NCI-H526 (cell line): ENCODE measurements at regions not wholly inside any gene's neighbourhood (a gene's known extent, or its start where the extent isn't known, plus 50 kb on each side); places are given as distances from the start of the nearest gene placed in this dataset.
"Not testable (repeated sequence)": the region's sequence is repeated elsewhere in the genome, so short reads cannot be mapped to it uniquely, and the experiment has no call there.

Experiments used
- DNase-seq, 2 experiments: peaks; one replicate each; lab custom pipeline; 2025; lab: John Stamatoyannopoulos, UW

DNA sequence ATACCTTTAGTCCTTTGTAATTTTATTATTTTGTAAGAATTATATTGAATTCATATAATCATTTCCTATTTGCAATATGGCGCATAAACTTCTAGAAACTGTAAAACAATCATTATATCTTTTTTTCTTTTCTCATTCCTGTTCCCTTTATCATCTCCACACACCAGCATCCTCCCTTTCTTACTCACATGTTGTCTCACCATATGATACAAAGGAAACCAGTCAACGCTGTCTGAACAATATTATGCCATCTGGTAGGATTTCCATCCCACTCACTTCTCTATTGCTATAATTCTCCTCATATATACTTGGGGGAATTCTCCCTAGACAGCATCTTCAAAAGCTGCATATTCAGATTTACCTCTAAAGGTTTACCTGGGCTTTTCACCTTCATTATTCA, 389.8 kb downstream of the NDFIP2 start:
- no peak for DNase-seq

DNA sequence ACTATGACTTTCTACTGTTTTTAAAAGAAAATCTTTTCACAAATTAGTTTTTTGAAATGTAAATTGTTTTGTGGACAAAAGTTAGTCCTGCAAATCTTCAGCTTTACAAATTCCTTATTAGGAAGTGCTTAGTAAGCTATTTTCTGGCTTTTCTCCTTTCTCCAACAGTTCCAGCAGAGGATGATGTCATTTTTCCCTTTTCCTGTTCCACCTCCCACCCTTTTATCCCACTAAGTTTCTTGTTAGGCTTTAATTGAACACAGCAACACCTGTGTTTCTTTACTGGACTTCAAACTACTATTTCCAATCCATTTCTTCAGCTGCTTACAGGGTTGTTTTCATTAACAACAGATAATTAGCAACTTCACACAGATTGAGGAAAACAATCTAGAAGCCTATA, 389.2 kb downstream of the NDFIP2 start:
- no peak for DNase-seq

GRCh38 chr13:79869326-79869725, 388.4 kb downstream of the NDFIP2 start:
- no peak for DNase-seq

- no peak for DNase-seq
These were observed 386.3 kb downstream of the NDFIP2 start for GRCh38 chr13:79867254-79867653.

DNA sequence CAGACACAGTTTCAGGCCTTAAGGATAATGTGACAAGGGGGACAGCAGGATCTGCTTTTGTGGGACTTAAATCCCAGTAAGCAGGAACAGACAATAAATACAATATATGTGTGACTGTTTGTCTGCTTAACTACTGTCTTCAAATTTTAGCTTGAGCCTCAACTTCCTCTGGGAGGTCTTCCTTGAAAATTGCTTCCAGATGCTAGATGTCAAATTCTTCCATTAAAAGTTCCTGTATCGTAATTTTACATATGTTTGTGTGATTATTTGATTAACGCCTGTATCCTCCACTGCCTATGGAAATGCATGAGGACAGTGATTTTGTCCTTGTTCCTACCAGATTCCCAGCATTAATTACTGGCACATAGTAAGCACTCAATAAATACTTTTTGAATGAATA, 385.5 kb downstream of the NDFIP2 start:
- no peak for DNase-seq

DNA sequence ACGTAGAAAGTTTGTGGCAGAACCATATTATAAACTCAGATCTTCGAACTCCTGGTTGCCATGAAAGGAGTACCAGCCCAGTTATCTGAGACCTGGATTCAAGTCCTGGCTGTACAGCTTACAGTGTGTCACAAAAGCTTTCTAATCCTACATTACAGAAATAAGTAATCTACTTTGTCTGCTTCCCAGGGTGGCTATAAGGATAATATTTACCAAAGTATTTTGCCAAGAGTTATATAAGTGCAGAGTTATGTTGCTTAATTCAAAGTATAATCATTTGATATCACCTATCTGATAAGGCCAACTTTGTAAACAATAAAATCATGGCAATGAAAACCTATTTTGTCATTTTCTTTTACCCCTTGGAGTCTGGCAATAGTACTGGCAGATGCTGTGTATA, 381.6 kb downstream of the NDFIP2 start:
- no peak for DNase-seq

DNA sequence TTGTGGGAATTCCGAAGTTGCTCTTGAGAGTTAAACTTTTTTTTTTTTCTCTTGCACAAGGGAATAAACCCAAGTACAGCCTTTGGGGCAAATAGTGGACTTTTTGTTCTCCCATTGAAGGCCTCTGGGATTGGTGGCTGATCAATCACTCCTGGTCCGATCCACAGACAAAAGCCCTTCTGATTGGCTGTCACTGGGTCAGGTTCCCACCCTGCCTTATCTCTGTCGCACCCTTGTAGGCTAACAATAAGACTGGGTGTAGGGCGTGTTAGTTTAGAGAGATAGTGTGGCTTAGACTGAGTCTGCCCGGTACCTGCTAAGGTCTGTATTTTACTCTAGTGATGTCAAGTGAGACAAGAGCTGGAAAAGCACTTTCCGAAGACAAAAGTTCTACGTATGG, 380.8 kb downstream of the NDFIP2 start:
- no peak for DNase-seq

DNA sequence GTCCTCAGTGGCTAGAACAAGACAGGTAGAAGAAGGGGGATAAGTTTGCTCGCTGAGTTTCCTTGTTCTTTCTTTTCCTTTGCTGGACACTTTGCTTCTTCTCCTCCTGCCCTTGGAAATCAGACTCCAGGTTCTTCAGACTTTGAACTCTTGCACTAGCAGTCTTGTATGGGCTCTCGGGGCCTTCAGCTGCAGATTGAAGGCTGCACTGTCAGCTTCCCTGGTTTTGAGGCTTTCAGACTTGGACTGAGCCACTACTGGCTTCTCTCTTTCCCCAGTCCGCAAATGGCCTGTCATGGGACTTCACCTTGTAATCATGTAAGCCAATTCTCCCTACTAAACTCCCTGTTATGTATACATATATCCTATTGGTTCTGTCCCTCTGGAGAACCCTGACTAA, 379.8 kb downstream of the NDFIP2 start:
- no peak for DNase-seq

GRCh38 chr13:79859756-79860155, 378.8 kb downstream of the NDFIP2 start:
- DNase-seq: no peak

GRCh38 chr13:79853251-79853650, 372.3 kb downstream of the NDFIP2 start:
- DNase-seq: no peak

DNA sequence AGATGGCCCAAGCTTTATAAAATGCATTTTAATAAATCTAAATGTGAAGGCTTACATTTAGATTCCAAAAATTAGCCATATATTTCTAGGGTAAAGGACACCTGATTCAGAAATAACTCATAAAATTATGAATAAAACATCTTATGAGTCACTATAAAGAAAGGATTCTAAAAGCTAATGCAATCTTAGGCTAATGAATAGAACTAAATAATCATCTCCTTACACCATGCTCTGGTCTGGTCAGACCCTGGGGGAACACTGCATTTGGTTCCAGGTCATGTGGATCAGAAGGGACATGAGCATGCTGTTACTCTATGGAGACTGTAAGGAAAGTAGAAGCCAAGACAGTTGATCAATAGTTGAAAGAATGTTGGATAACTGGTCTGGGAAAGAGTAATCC, 370.4 kb downstream of the NDFIP2 start:
- no peak for DNase-seq

DNA sequence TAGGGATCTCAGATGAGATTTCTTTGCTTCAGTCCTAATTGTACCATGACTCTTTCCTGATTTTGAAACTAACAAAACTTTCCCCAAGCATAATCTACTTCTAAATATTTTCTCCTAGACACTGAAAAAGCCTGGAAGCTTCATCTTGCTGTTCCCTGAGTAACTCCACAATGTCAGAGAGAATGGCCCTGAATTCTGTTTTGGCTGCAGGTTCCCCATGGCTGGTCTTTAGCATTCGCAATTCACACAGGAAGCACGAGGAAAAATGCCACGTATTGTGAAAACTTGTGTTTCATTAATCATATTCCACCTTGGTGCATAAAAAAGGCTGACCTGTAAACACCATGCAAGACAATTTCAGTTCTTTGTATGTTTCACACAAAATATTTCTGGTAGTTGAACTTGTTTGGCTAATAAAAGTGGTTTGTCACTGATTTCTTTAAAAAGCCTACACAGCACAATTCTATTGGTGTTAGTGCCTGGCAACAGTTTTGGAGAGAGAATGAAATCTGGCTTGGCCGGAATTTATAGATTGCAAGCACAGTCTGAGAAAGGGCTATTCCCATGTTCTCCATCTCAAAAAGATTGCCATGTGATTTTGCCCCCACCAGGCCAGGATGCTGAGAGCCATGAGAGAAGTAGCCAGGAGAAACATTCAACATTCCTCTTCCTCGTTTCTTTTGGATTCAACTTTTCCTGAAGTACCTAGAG, 367.1 kb downstream of the NDFIP2 start:
- no peak for DNase-seq

GRCh38 chr13:79846386-79846785, 365.4 kb downstream of the NDFIP2 start:
- DNase-seq: no peak

GRCh38 chr13:79837741-79838450, 356.9 kb downstream of the NDFIP2 start:
- DNase-seq: no peak

DNA sequence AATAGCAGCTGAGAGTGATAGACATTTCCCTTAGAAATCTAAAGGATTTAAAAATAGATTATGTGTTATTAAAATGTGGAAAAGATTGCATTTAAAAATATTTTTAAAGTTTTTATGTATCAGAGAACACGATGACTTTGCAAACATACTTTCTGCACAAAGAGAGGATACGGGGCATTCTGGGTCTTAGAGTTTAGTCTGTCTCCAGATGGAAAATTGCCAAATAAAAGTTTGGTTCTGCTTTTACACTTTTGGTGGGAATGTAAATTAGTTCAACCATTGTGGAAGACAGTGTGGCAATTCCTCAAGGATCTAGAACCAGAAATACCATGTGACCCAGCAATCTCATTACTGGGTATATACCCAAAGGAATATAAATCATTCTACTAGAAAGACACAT, 355.2 kb downstream of the NDFIP2 start:
- not testable (repeated sequence) for DNase-seq

GRCh38 chr13:79834876-79835275, 353.9 kb downstream of the NDFIP2 start:
- DNase-seq: no peak

DNA sequence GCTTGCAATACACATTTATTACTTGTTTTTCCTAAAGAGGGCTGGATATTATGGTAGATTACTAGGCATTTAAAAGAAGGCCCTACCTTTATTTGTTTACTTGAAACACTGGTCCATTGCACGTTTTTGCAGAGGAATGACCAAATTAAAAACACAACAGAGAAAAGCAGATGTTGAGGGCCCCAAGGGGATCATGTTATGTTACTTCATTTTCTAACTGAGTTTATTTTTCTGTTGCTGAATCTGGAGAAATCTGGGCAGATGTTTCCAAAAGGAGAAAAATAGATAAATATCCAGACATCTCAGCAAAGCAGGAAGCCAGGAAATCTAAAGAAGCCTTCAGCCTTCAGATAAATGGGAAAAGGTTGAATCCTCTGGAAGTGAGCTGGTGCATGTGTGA, 353.0 kb downstream of the NDFIP2 start:
- no peak for DNase-seq

- DNase-seq: no peak
These were observed 350.6 kb downstream of the NDFIP2 start for GRCh38 chr13:79831556-79831955.

- DNase-seq: no peak
These were observed 350.0 kb downstream of the NDFIP2 start for GRCh38 chr13:79830945-79831344.

DNA sequence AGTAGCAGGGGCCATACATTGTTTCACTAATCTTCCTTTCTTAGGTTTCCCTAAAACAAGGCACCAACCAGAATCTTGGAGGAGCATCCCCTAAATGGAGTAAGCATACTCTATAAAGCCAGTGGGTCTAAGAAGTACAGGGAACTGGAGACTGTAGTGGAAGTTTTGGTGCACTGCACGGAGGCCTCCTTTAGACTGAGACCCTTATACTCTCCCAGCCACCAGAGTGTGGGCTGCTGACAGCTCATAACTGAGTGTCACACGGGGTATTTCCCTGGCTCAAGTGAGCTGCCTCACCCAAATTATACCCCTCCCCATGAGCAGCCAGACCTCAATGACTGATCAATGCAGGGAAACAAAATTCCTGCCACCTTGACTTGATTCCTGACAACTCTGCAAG, 349.5 kb downstream of the NDFIP2 start:
- DNase-seq: no peak

- DNase-seq: no peak
These were observed 348.9 kb downstream of the NDFIP2 start for GRCh38 chr13:79829880-79830279.

DNA sequence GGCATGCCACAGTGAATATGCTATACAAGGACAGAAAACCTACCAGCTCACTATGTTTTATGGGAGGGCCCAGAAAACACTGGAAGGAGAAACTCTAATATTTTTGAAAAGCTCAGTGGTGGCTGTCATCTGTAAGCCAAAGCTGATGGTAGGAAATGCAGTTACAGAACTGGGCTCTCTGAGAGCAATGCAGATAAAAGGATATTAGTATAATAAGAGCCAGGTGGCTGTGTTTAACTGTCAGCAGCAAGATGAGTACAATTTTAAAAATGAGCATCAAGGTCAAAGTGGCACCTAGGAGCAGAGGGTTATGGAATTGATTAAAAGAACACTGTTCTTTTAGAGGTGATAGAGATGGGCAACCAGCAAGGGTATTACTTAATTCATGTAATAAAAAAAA, 345.0 kb downstream of the NDFIP2 start:
- DNase-seq: no peak

DNA sequence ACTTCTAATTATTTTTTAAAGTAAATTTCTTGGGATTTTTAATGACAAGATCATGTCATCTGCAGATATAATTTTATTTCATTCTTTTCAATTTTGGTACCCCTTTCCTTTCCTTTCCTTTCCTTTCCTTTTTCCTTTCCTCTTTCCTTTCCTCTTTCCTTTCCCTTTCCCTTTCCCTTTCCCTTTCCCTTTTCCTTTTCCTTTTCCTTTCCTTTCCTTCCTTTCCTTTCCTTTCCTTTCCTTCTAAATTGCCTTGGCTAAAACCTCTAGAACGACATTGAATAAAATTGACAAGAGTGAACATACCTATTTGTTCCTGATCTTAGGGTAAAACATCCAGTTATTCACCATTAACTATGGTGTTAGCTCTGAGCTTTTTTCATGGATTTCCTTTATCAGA, 334.1 kb downstream of the NDFIP2 start:
- DNase-seq: no peak
